AG04449 (cell line): ENCODE measurements at regions not wholly inside any gene's neighbourhood (a gene's known extent, or its start where the extent isn't known, plus 50 kb on each side); places are given as distances from the start of the nearest gene placed in this dataset.

ENCODE experiments used
- CTCF ChIA-PET: fragments of 350-600 bp; formaldehyde crosslinking; extraction: SDS; loops from one replicate; lab custom pipeline; 2021; ENCODE audit warnings: antibody characterized with exemption; lab: Yijun Ruan, JAX
- POLR2A ChIA-PET: fragments of 400-600, 350-600 bp; formaldehyde crosslinking; extraction: SDS; loops from one replicate; lab custom pipeline; 2020; ENCODE audit warnings: antibody characterized with exemption, inconsistent platforms; lab: Yijun Ruan, JAX
- DNase-seq: peaks from one replicate; pipeline ENCODE4 v3.0.0-alpha.2; 2010; ENCODE audit warnings: low read depth, low spot score
- H3K4me3 ChIP-seq: 2 replicates; pipeline ENCODE4 v1.5.1; 2011; ENCODE audit warnings: low read depth, mild to moderate bottlenecking, control low read depth, low read length
- CTCF ChIP-seq: IDR thresholded peaks from one replicate; pipeline ENCODE4 v1.5.1; 2011; ENCODE audit warnings: mild to moderate bottlenecking, moderate library complexity, low read length, control low read depth, inconsistent platforms; ENCODE audit not compliant: insufficient read depth; ENCODE audit errors: missing control alignments

GRCh38 chr13:55661505-55661904 is 1479.2 kb upstream of the PRR20A start:
- ChIA-PET POLR2A (no interaction called here), CTCF (no interaction called here)
- TF ChIP-seq CTCF: no peak
- no peak overlapping the region for H3K4me3 ChIP-seq
- no peak for DNase-seq

GRCh38 chr13:55664178-55664577 is 1476.5 kb upstream of the PRR20A start:
- CTCF ChIA-PET: no interaction called here
- DNase-seq: no peak
- TF ChIP-seq CTCF: no peak
- POLR2A ChIA-PET: no interaction called here
- H3K4me3 ChIP-seq: no peak overlapping the region

GRCh38 chr13:55669051-55669450 is 1471.7 kb upstream of the PRR20A start:
- no peak for DNase-seq
- H3K4me3 ChIP-seq: no peak overlapping the region
- POLR2A ChIA-PET: no interaction called here
- no peak for TF ChIP-seq CTCF
- CTCF ChIA-PET: no interaction called here

GRCh38 chr13:55673910-55674309 is 1466.8 kb upstream of the PRR20A start:
- no peak overlapping the region for H3K4me3 ChIP-seq
- ChIA-PET CTCF (no interaction called here), POLR2A (no interaction called here)
- DNase-seq: no peak
- TF ChIP-seq CTCF: no peak

- TF ChIP-seq CTCF: no peak
- DNase-seq: no peak
- ChIA-PET POLR2A (no interaction called here), CTCF (no interaction called here)
- H3K4me3 ChIP-seq: no peak overlapping the region
Observed at GRCh38 chr13:55682776-55683175, 1457.9 kb upstream of the PRR20A start.

- H3K4me3 ChIP-seq: no peak overlapping the region
- ChIA-PET CTCF (no interaction called here), POLR2A (no interaction called here)
- DNase-seq: no peak
- no peak for TF ChIP-seq CTCF
Observed at GRCh38 chr13:55705526-55705925, 1435.2 kb upstream of the PRR20A start.
